ENCODE measurements at regions not wholly inside any gene's neighbourhood (a gene's known extent, or its start where the extent isn't known, plus 50 kb on each side); places are given as distances from the start of the nearest gene placed in this dataset.
A peak's percentile ranks its signal among the peaks of the same experiment; 100 is the strongest.

DNA sequence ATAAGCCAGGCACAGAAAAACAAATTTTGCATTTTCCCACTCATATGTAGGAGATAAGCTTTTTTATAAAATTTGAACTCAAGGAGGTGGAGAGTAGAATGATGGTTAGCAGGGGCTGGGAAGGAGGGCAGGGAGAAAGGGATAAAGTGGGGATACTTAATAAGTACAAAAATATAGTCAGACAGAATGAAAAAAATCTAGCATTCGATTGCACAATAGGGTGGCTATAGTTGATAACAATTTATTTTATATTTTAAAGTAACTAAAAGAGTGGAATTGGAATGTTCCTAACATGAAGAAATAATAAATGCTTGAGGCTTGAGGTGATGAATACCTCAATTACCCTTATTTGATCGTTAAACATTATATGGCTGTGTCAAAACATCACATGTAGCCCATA, 415.7 kb upstream of the STEAP1 start:
- ATAC-seq, result no peak
- BruUV-seq (replicated peaks), result no TSS peak
- FAIRE-seq, result no peak
- Histone ChIP-seq H3K9me1 (ENCODE audit: control insufficient read depth, insufficient read depth, low read length) (no peaks in the 10 kb centered on the region), H3K9ac (ENCODE audit: insufficient read depth in 1 of 2, low read depth in 2 of 2, low read length in 2 of 2) (no peak overlapping the region), H3K27ac (ENCODE audit: extremely low read depth, low read depth, low read length) (no peak overlapping the region), H3K79me2 (ENCODE audit: control insufficient read depth, insufficient read depth, low read length) (no peaks in the 10 kb centered on the region), H3K4me3 (no peak overlapping the region), H2AFZ (ENCODE audit: low read depth, low read length) (no peak overlapping the region), H3K4me2 (ENCODE audit: insufficient read depth, low read length) (no peak overlapping the region), H3K9me3 (replicated peaks; ENCODE audit: control insufficient read depth, insufficient read depth, low read depth, low read length) (no peaks in the 10 kb centered on the region), H3K4me1 (replicated peaks in 1 of 2; ENCODE audit: control insufficient read depth in 2 of 2, insufficient read depth in 2 of 2, low read length in 2 of 2) (no peaks in the 10 kb centered on the region), H4K20me1 (replicated peaks; ENCODE audit: control insufficient read depth, insufficient read depth, low read length) (no peaks in the 10 kb centered on the region), H3K27me3 (ENCODE audit: control insufficient read depth in 2 of 2, insufficient read depth in 2 of 2, low read length in 2 of 2) (no peaks in the 10 kb centered on the region), H3K36me3 (ENCODE audit: control insufficient read depth, insufficient read depth, low read length) (no peaks in the 10 kb centered on the region)
- ChIA-PET POLR2A (no interaction called here), CTCF (ENCODE audit: low intra/inter-chr PET ratio) (no interaction called here)
- no peak for DNase-seq (ENCODE audit: extremely low read depth in 1 of 4, low spot score in 3 of 4)
- in situ Hi-C loops (cut with MboI) (no loop called here), intact Hi-C loops (cut with micrococcal nuclease) (no loop called here)
- peak; percentile 31 for TF ChIP-seq CEBPB (tag; IDR thresholded peaks at IDR 0.05)
- TF ChIP-seq JUN (IDR thresholded peaks at IDR 0.05; ENCODE audit: borderline replicate concordance, low read depth, low read length), result no peak
- TF ChIP-seq JUN (CRISPR knock-in tag; IDR thresholded peaks at IDR 0.05; ENCODE audit: borderline replicate concordance), result no peak
- no peak for TF ChIP-seq AFF1 (IDR thresholded peaks at IDR 0.05; ENCODE audit: low read depth in 1 of 2, partially characterized antibody in 2 of 2)
- TF ChIP-seq TSC22D4 (tag; IDR thresholded peaks at IDR 0.05), result no peak
- no peak for TF ChIP-seq ZNF134 (CRISPR knock-in tag; conservative IDR thresholded peaks at IDR 0.05)
- TF ChIP-seq ZHX1 (conservative IDR thresholded peaks at IDR 0.05; ENCODE audit: low read length), result no peak
- TF ChIP-seq, protein P1, sequence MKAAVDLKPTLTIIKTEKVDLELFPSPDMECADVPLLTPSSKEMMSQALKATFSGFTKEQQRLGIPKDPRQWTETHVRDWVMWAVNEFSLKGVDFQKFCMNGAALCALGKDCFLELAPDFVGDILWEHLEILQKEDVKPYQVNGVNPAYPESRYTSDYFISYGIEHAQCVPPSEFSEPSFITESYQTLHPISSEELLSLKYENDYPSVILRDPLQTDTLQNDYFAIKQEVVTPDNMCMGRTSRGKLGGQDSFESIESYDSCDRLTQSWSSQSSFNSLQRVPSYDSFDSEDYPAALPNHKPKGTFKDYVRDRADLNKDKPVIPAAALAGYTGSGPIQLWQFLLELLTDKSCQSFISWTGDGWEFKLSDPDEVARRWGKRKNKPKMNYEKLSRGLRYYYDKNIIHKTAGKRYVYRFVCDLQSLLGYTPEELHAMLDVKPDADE (conservative IDR thresholded peaks at IDR 0.05; ENCODE audit: control insufficient read depth, low read depth, low read length), result no peak
- no peak for TF ChIP-seq CEBPG (CRISPR knock-in tag; IDR thresholded peaks at IDR 0.05)
- peak in 1 of 2 experiments; percentile 79; a peak in 2 of 4 replicates for TF ChIP-seq CEBPG (tag; conservative IDR thresholded peaks at IDR 0.05 in 1 of 2, IDR thresholded peaks at IDR 0.05 in 1 of 2)
- WGBS (ENCODE audit: insufficient coverage, low coverage, missing lambda C conversion rate), result 0% methylated on average over 2 of the region's 2 CpGs

Measured in K562 (cell line).